GM10266 (cell line): ENCODE measurements at regions not wholly inside any gene's neighbourhood (a gene's known extent, or its start where the extent isn't known, plus 50 kb on each side); places are given as distances from the start of the nearest gene placed in this dataset.

ENCODE experiments used
- DNase-seq: peaks from one replicate; pipeline ENCODE4 v3.0.0; 2012; ENCODE audit errors: extremely low spot score
- CTCF ChIP-seq: IDR thresholded peaks from 2 replicates; pipeline ENCODE4 v1.5.1; 2012; ENCODE audit warnings: mild to moderate bottlenecking, low read depth; ENCODE audit not compliant: control insufficient read depth, insufficient read depth; ENCODE audit errors: missing control alignments

GRCh38 chr12:45577844-45578399 lies 151.6 kb upstream of the ARID2 start:
- TF ChIP-seq CTCF: no peak
- DNase-seq: no peak

GRCh38 chr12:45580356-45580969 lies 149.0 kb upstream of the ARID2 start:
- TF ChIP-seq CTCF: no peak
- no peak for DNase-seq

- TF ChIP-seq CTCF: no peak
- DNase-seq: no peak
Observed at GRCh38 chr12:45581112-45581511, 148.4 kb upstream of the ARID2 start.

GRCh38 chr12:45582536-45582935 lies 147.0 kb upstream of the ARID2 start:
- no peak for TF ChIP-seq CTCF
- no peak for DNase-seq

- no peak for DNase-seq
- no peak for TF ChIP-seq CTCF
Observed at GRCh38 chr12:45582986-45583659, 146.4 kb upstream of the ARID2 start.

GRCh38 chr12:45584336-45584735 lies 145.2 kb upstream of the ARID2 start:
- no peak for DNase-seq
- TF ChIP-seq CTCF: no peak
